ENCODE measurements at regions not wholly inside any gene's neighbourhood (a gene's known extent, or its start where the extent isn't known, plus 50 kb on each side); places are given as distances from the start of the nearest gene placed in this dataset.

GRCh38 chr13:107379407-107380155 is 811.6 kb upstream of the ARGLU1 start:
- FAIRE-seq (no peak), DNase-seq (ENCODE audit: extremely low read depth in 1 of 4, low spot score in 3 of 4) (no peak), ATAC-seq (no peak)
- Histone ChIP-seq H3K4me3 (no peak overlapping the region), H3K4me1 (replicated peaks in 1 of 2; ENCODE audit: control insufficient read depth in 2 of 2, insufficient read depth in 2 of 2, low read length in 2 of 2) (no peaks in the 10 kb centered on the region), H3K4me2 (ENCODE audit: insufficient read depth, low read length) (no peak overlapping the region), H3K36me3 (ENCODE audit: control insufficient read depth, insufficient read depth, low read length) (no peaks in the 10 kb centered on the region), H3K27ac (ENCODE audit: extremely low read depth, low read depth, low read length) (no peak overlapping the region), H3K79me2 (ENCODE audit: control insufficient read depth, insufficient read depth, low read length) (no peaks in the 10 kb centered on the region), H2AFZ (ENCODE audit: low read depth, low read length) (no peak overlapping the region), H3K27me3 (ENCODE audit: control insufficient read depth in 2 of 2, insufficient read depth in 2 of 2, low read length in 2 of 2) (no peaks in the 10 kb centered on the region), H3K9me1 (ENCODE audit: control insufficient read depth, insufficient read depth, low read length) (no peaks in the 10 kb centered on the region), H4K20me1 (replicated peaks; ENCODE audit: control insufficient read depth, insufficient read depth, low read length) (no peaks in the 10 kb centered on the region), H3K9me3 (replicated peaks; ENCODE audit: control insufficient read depth, insufficient read depth, low read depth, low read length) (no peaks in the 10 kb centered on the region; the same call in 1 of the 2 replicates), H3K9ac (ENCODE audit: insufficient read depth in 1 of 2, low read depth in 2 of 2, low read length in 2 of 2) (no peak overlapping the region)
- intact Hi-C loops (cut with micrococcal nuclease) (no loop called here), in situ Hi-C loops (cut with MboI) (no loop called here)
- POLR2A ChIA-PET = no interaction called here
- no peak for TF ChIP-seq HMG20A (CRISPR knock-in tag; conservative IDR thresholded peaks at IDR 0.05)
- no peak for TF ChIP-seq ZNF280A (IDR thresholded peaks at IDR 0.05; ENCODE audit: low read depth, partially characterized antibody)
- TF ChIP-seq MXI1 (IDR thresholded peaks at IDR 0.05; ENCODE audit: low read depth, low read length) = no peak
- no peak for TF ChIP-seq PHB2 (IDR thresholded peaks at IDR 0.05; ENCODE audit: low read depth)
- no peak for TF ChIP-seq HDGF (IDR thresholded peaks at IDR 0.05)
- no peak for TF ChIP-seq ZNF282 (CRISPR knock-in tag; IDR thresholded peaks at IDR 0.05)
- TF ChIP-seq MAFG (tag; conservative IDR thresholded peaks at IDR 0.05) = no peak
- TF ChIP-seq PTTG1 (tag; IDR thresholded peaks at IDR 0.05; ENCODE audit: low read depth) = no peak
- TF ChIP-seq NFYB (IDR thresholded peaks at IDR 0.05; ENCODE audit: extremely low read depth, insufficient read length) = no peak
- no peak for TF ChIP-seq CUX1 (CRISPR knock-in tag; IDR thresholded peaks at IDR 0.05)
- no peak for TF ChIP-seq HDAC8 (tag; IDR thresholded peaks at IDR 0.05)
- TF ChIP-seq ILK (tag; IDR thresholded peaks at IDR 0.05; ENCODE audit: borderline replicate concordance, low read depth) = no peak
- no peak for TF ChIP-seq MTF1 (CRISPR knock-in tag; IDR thresholded peaks at IDR 0.05; ENCODE audit: borderline replicate concordance)
- no peak for TF ChIP-seq ZNF384 (IDR thresholded peaks at IDR 0.05; ENCODE audit: low read depth, low read length)
- CTCF ChIA-PET (ENCODE audit: low intra/inter-chr PET ratio) = no interaction called here
- no TSS peak for BruUV-seq (replicated peaks)
- 2% methylated on average over 7 of the region's 7 CpGs for whole genome bisulfite sequencing (ENCODE audit: insufficient coverage, low coverage, missing lambda C conversion rate)

Measured in K562 (cell line).